DMS114 treated with DMSO at 0.1 percent for 48 hours (cell line): ENCODE measurements at regions not wholly inside any gene's neighbourhood (a gene's known extent, or its start where the extent isn't known, plus 50 kb on each side); places are given as distances from the start of the nearest gene placed in this dataset.
"Not testable (repeated sequence)": the region's sequence is repeated elsewhere in the genome, so short reads cannot be mapped to it uniquely, and the experiment has no call there.

Experiments used
- DNase-seq: peaks from one replicate; lab custom pipeline; 2025; ENCODE audit not compliant: unreplicated experiment; lab: John Stamatoyannopoulos, UW

DNA sequence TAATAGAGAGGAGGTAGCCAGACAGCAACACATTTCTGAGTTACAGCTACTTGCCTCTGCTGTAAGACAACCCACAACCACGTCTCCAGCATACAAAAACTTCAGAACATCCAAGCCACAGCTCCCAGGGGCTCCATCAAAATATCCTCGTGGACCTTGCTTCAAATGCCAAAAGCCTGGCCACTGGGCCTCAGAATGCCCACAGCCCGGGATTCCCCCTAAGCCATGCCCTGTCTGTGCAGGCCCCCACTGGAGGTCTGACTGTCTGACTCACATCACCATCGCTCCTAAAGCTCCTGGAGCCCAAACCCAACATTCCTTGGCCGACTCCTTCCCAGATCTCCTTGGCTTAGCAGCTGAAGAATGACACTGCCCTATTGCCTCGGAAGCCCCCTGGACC is 186.6 kb upstream of the MAGEB16 start:
- not testable (repeated sequence) for DNase-seq

DNA sequence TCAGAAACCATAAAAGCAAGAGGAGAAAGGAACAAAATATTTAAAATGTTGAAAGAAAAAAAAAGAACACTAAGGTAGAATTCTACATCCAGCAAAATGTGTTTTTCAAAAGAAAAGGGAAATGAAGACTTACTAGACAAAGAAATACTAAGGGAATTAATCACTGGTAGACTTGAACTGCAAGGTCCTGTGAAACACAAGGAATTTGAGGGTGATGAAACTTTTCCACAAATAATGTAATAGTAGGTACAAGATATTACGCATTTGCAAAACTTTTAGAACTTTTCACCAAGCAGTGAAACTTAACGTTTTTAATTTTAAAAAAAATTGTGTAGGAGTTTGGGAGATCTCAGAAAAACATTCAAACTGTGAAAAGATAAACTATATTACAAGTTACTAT is 180.3 kb upstream of the MAGEB16 start:
- no peak for DNase-seq

GRCh38 chrX:35622040-35622439 is 176.1 kb upstream of the MAGEB16 start:
- no peak for DNase-seq

GRCh38 chrX:35622601-35623000 is 175.5 kb upstream of the MAGEB16 start:
- no peak for DNase-seq

DNA sequence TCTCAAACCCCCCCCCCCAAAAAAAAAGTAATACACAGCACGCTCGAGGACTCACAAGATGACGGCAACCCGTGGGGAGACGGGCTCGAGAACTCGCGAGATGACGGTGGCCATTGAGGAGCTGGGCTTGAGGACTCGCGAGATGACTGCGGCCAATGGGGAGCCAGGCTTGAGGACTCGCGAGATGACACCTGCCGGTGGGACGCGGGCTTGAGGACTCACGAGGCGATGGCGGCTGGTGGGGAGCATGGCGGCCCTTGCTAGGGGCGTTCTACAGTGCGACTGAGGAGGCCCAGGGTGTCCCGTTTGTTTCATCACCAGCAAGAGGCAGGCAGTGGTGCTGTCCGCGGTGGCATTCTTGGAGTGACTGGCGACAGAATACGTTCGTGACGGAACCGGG is 172.4 kb upstream of the MAGEB16 start:
- DNase-seq: no peak

DNA sequence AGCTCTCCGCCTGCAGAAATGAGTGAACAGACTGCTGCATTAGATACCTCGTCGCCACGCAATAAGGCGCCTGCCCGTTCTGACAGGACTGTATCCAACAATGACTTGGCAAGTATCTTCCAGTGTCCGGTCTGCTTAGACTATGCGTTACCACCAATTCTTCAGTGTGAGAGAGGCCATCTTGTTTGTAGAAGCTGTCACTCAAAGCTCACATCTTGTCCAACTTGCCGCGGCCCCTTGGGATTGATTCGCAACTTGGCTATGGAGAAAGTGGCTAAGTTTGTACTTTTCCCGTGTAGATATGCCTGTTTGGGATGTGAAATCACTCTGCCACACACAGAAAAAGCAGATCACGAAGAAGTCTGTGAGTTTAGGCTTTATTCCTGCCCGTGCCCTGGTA is 172.0 kb upstream of the MAGEB16 start:
- DNase-seq: no peak

DNA sequence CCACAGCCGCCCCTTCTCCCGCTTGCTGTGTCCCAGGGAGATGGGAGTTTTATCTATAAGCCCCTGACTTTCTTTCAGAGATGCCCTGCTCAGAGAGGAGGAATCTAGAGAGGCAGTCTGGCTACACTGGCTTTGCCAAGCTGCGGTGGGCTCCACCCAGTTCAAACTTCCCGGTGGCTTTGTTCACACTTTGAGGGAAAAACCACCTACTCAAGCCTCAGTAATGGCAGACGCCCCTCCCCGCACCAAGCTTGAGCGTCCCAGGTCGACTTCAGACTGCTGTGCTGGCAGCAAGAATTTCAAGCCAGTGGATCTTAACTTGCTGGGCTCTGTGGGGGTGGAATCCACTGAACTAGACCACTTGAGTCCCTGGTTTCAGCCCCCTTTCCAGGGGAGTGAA is 162.2 kb upstream of the MAGEB16 start:
- DNase-seq: not testable (repeated sequence)

- DNase-seq: no peak
Observed at GRCh38 chrX:35664833-35665232, 133.3 kb upstream of the MAGEB16 start.

DNA sequence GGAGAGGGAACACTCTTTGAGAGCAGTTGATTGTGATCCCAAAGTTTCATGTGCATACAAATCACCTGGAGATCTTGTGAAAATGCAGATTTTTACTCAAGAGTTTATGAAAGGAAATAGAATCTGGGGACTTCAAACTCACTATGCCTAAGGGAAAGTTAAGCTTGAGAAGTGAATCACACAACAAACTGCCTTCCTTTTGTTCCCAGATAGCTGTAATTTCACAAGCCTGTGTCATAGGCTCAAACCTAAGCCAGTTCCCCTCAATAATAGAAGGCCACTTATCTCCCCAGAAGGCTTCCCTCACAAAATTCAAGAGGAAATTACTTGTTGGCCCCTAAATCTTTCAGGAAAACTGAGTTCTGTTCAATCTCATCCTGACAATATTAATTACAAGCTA is 132.8 kb upstream of the MAGEB16 start:
- DNase-seq: no peak

- DNase-seq: no peak
Observed at GRCh38 chrX:35670889-35671288, 127.3 kb upstream of the MAGEB16 start.

DNA sequence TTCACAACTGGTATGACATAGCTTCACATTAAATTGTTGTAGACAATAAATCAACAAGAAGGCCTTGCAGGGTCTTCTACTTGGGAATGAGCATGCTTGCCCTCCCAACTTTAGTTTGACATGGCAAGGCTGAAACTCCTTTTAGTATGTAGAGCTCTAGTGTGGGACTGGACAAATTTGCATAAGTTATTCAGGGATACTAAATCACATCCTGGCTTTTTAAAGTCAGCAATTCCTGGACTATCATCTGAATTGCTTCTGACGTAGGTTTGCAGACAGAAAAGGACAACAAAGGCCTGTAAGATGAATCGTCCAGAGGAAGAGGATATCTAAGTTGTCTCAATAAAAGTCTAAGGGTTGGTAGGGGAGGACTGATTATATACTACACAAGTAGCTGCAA is 123.0 kb upstream of the MAGEB16 start:
- DNase-seq: no peak

GRCh38 chrX:35680940-35681346 is 117.2 kb upstream of the MAGEB16 start:
- DNase-seq: no peak

DNA sequence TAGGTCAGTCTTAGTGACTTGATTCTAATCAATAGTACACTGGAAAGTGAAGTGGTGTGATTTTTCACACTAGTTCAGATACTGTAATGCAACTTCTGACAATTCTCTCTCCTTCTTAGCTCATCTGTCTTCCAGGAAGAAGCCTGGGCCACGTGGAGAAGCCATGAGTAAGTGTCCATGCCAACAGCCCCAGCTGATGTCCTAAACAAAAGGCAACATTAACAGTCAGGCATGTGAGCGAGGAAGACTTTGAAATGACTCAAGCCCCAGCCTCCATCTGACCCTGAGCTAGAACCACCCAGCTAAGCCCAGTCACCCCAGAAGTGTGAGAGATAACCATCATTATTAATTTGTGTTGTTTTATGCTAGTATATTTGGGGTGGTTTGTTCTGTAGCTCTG is 115.7 kb upstream of the MAGEB16 start:
- DNase-seq: no peak

DNA sequence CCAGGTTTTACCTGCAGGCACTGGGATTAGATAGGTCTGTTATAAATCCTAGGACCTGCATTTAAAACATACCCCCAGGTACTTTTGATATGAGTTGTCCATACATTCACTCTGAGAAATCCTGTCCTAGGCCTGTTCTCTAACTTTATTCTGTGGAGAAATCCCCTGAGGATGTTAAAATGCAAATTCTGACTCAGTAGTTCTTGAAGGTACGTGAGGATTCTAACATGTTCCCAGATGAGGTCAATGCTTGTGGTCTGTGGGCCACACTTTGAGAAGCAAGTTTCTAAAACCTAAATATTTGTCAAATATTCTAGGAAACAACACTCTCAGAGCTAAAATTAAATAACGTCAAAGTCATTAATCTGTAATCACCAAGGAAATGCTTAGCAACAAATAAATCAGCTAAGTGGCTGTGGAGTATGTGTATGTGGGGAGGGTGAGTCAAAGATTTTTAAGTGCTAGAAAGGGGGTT is 101.3 kb upstream of the MAGEB16 start:
- DNase-seq: no peak

GRCh38 chrX:35699642-35700041 is 98.5 kb upstream of the MAGEB16 start:
- no peak for DNase-seq

DNA sequence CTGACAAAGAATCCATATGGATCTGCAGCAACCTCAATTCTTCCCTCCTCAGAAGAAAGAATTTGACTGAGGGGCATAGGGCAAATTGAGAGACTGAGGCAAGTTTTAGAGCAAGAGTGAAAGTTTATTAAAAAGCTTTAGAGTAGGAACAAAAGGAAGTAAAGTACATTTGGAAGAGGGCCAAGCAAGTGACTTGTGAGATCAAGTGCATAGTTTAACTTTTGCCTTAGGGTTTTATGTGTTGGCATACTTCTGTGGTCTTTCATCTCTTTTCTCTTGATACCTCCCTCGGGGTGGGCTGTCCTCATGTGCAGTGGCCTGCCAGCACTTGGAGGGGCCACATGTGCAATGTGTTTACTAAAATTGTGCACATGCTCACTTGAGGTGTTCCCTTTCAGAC is 98.0 kb upstream of the MAGEB16 start:
- DNase-seq: no peak

DNA sequence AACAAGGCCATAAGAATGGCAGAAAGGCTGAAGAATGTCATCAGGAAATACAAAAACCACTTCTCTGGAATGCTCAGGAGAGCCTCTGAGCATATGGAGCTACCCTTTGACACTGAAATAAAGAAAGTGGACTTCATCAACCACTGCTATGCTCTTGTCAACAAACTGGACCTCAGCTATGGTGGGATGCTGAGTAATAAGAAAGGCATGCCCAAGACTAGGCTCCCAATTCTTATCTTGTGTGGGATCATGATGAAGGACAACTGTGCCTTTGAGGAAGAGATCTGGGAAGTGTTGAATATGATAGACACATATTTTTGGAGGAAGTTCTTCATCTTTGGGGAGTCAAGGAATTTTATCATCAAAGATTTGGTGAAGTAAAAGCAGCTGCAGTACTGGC is 86.9 kb upstream of the MAGEB16 start:
- no peak for DNase-seq

- DNase-seq: no peak
Observed at GRCh38 chrX:35722128-35722527, 76.0 kb upstream of the MAGEB16 start.

GRCh38 chrX:35726176-35726575 is 72.0 kb upstream of the MAGEB16 start:
- no peak for DNase-seq

DNA sequence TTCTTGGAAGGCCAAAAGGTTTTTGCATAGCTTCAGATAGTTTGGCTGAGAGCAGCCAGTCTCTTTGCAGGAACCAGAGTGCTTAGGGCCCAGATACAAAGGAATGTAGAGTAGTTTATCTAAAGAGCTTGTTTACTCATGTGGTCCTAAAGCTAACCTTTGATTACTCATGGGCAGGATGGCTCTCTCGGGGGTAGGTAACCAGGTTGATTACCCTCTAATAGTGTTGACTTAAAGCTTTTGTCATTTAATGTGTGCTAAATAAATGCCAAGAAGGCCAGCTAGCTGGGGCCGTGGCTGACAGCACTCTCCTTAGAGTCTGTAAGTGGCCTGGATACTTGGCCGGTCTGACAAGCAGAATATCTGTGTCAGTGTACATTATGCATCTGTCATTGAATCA is 69.7 kb upstream of the MAGEB16 start:
- no peak for DNase-seq

GRCh38 chrX:35733879-35734278 is 64.3 kb upstream of the MAGEB16 start:
- DNase-seq: no peak

- DNase-seq: no peak
Observed at GRCh38 chrX:35741142-35741541, 57.0 kb upstream of the MAGEB16 start.

DNA sequence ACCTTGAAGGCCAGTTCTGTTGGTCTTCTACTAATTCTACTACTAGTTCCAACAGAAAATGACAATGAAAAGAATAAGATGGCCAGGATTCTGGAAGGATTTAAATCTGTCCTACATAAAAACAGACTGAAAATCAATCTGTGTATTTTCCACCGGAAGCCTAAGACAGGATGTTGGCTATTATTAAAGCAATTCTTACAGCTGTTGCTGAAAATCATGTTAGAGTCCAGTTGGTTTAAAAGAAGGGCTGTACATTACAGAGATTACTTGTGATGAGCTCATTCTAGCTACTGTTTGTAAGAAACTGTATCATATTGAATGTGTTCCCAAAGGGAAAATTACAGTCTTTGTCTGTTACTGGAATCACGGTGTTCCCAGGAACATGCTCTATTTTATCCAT is 54.8 kb upstream of the MAGEB16 start:
- DNase-seq: no peak
